ENCODE measurements at regions not wholly inside any gene's neighbourhood (a gene's known extent, or its start where the extent isn't known, plus 50 kb on each side); places are given as distances from the start of the nearest gene placed in this dataset.

- no peak overlapping the region for H3K4me3 Mint-ChIP-seq
- ChIA-PET CTCF (interaction anchor here (2.2 kb wide), 1 partner anchor 9 kb away, joined by 11 read pairs; no protein-coding TSS in a partner anchor), POLR2A (no interaction called here)
- no peaks in the 10 kb centered on the region for H3K27me3 Mint-ChIP-seq (ENCODE audit: low read depth)
- H3K9me3 Mint-ChIP-seq, result peaks cover 5% of the 10 kb centered on the region
- H3K27ac Mint-ChIP-seq, result no peak overlapping the region
- no peak for DNase-seq (ENCODE audit: low spot score)
- ATAC-seq, result no peak
- TF ChIP-seq CDX4 (CRISPR knock-in tag; IDR thresholded peaks at IDR 0.05; ENCODE audit: borderline replicate concordance) (no peak), ARID4B (CRISPR knock-in tag; IDR thresholded peaks at IDR 0.05; ENCODE audit: borderline replicate concordance) (no peak), HMGXB4 (CRISPR knock-in tag; IDR thresholded peaks at IDR 0.05) (no peak), HMGA2 (CRISPR knock-in tag; IDR thresholded peaks at IDR 0.05) (no peak), GTF2I (CRISPR knock-in tag; conservative IDR thresholded peaks at IDR 0.05) (no peak), IRF2 (CRISPR knock-in tag; IDR thresholded peaks at IDR 0.05; ENCODE audit: borderline replicate concordance, low read depth) (no peak)
- TF ChIP-seq, protein P1, sequence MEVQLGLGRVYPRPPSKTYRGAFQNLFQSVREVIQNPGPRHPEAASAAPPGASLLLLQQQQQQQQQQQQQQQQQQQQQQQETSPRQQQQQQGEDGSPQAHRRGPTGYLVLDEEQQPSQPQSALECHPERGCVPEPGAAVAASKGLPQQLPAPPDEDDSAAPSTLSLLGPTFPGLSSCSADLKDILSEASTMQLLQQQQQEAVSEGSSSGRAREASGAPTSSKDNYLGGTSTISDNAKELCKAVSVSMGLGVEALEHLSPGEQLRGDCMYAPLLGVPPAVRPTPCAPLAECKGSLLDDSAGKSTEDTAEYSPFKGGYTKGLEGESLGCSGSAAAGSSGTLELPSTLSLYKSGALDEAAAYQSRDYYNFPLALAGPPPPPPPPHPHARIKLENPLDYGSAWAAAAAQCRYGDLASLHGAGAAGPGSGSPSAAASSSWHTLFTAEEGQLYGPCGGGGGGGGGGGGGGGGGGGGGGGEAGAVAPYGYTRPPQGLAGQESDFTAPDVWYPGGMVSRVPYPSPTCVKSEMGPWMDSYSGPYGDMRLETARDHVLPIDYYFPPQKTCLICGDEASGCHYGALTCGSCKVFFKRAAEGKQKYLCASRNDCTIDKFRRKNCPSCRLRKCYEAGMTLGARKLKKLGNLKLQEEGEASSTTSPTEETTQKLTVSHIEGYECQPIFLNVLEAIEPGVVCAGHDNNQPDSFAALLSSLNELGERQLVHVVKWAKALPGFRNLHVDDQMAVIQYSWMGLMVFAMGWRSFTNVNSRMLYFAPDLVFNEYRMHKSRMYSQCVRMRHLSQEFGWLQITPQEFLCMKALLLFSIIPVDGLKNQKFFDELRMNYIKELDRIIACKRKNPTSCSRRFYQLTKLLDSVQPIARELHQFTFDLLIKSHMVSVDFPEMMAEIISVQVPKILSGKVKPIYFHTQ (CRISPR knock-in tag; IDR thresholded peaks at IDR 0.05), result no peak
- TF ChIP-seq, protein P2, sequence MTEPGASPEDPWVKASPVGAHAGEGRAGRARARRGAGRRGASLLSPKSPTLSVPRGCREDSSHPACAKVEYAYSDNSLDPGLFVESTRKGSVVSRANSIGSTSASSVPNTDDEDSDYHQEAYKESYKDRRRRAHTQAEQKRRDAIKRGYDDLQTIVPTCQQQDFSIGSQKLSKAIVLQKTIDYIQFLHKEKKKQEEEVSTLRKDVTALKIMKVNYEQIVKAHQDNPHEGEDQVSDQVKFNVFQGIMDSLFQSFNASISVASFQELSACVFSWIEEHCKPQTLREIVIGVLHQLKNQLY (CRISPR knock-in tag; IDR thresholded peaks at IDR 0.05), result no peak
- H3K4me1 Mint-ChIP-seq, result no peaks in the 10 kb centered on the region
- no peaks in the 10 kb centered on the region for H3K36me3 Mint-ChIP-seq
Measured at GRCh38 chr1:55384637-55385036, 169.5 kb upstream of the USP24 start.

DNA sequence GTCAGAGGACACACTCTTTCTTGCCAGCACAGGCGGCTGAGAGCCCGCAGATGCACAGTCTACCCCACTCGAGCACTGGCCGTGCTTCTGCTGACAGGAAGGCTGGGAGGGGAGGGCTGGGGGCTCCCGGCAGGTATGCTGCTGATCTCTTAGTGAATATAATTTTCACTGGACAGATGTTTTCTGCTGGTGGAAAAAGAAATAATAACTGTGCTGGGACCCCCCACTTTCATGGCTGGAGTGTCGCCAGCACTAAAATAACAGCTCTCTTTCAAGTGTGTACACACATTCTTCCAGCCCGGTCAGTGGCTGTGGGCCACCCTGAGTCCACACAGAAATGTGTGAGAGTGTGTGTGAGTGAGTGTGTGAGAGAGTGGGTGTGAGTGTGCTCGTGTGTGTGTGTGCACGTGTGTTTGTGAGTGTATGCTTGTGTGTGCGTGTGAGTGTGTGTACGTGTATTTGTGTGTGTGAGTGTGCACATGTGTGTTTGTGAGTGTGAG is 167.7 kb upstream of the USP24 start:
- Mint-ChIP-seq H3K9me3 (no peaks in the 10 kb centered on the region), H3K27ac (no peak overlapping the region), H3K4me3 (no peak overlapping the region), H3K4me1 (no peaks in the 10 kb centered on the region), H3K36me3 (no peaks in the 10 kb centered on the region), H3K27me3 (ENCODE audit: low read depth) (no peaks in the 10 kb centered on the region)
- ATAC-seq (no peak), DNase-seq (ENCODE audit: low spot score) (no peak)
- CTCF ChIA-PET, result interaction anchor here (1.3 kb wide), 1 partner anchor 101 kb away, joined by 3 read pairs; no protein-coding TSS in a partner anchor
- POLR2A ChIA-PET, result no interaction called here
- TF ChIP-seq JUN (CRISPR knock-in tag; IDR thresholded peaks at IDR 0.05) (no peak), ERG (CRISPR knock-in tag; IDR thresholded peaks at IDR 0.05) (no peak), NR1H2 (CRISPR knock-in tag; IDR thresholded peaks at IDR 0.05) (no peak), MYBL2 (CRISPR knock-in tag; IDR thresholded peaks at IDR 0.05) (no peak), ARID4B (CRISPR knock-in tag; IDR thresholded peaks at IDR 0.05; ENCODE audit: borderline replicate concordance) (no peak), ZNF219 (CRISPR knock-in tag; IDR thresholded peaks at IDR 0.05; ENCODE audit: borderline replicate concordance) (no peak), TP53 (CRISPR knock-in tag; IDR thresholded peaks at IDR 0.05) (no peak), HMGA2 (CRISPR knock-in tag; IDR thresholded peaks at IDR 0.05) (no peak)
- TF ChIP-seq, protein P3, sequence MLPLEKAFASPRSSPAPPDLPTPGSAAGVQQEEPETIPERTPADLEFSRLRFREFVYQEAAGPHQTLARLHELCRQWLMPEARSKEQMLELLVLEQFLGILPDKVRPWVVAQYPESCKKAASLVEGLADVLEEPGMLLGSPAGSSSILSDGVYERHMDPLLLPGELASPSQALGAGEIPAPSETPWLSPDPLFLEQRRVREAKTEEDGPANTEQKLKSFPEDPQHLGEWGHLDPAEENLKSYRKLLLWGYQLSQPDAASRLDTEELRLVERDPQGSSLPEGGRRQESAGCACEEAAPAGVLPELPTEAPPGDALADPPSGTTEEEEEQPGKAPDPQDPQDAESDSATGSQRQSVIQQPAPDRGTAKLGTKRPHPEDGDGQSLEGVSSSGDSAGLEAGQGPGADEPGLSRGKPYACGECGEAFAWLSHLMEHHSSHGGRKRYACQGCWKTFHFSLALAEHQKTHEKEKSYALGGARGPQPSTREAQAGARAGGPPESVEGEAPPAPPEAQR (CRISPR knock-in tag; IDR thresholded peaks at IDR 0.05), result no peak
